SH-SY5Y (cell line): ENCODE measurements at regions not wholly inside any gene's neighbourhood (a gene's known extent, or its start where the extent isn't known, plus 50 kb on each side); places are given as distances from the start of the nearest gene placed in this dataset.

Experiments used
- GATA2 ChIP-seq: IDR thresholded peaks from 2 replicates; pipeline ENCODE4 v1.6.1; 2011; ENCODE audit warnings: mild to moderate bottlenecking, low read depth, low read length
- GATA3 ChIP-seq: IDR thresholded peaks from 2 replicates; pipeline ENCODE4 v1.6.1; 2011; ENCODE audit warnings: low read depth, mild to moderate bottlenecking, low read length, moderate library complexity

- no peak for TF ChIP-seq GATA3
- TF ChIP-seq GATA2: no peak
These were observed 250.8 kb upstream of the RPL38 start for GRCh38 chr17:73952480-73953205.
